ENCODE measurements at regions not wholly inside any gene's neighbourhood (a gene's known extent, or its start where the extent isn't known, plus 50 kb on each side); places are given as distances from the start of the nearest gene placed in this dataset.
"Not testable (repeated sequence)": the region's sequence is repeated elsewhere in the genome, so short reads cannot be mapped to it uniquely, and the experiment has no call there.

DNA sequence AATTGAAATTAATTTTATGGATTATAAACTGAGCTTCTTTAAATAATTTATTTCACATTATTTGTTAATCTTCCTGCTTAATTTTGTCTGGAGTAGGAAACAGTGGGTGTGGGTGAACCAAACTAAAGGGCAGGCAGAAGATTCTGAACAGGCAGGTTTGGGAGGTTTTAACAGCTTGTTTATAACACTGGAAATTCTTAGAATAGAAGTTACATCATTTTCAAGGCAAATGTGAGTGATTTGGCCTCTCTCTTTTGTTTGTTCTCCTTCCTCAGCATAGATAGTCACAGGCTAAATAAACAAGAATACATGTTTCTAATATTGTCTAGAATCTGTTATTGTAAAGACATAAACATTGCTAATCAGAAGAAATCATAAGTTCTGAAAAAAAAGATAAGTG lies 970.9 kb upstream of the NUDT12 start:
- peak; percentile 25 for DNase-seq
- no peaks in the 10 kb centered on the region for H3K9me3 ChIP-seq (replicated peaks; ENCODE audit: control insufficient read depth, low read depth, low read length)
- H3K36me3 ChIP-seq (ENCODE audit: control insufficient read depth, insufficient read depth, low read length) = no peaks in the 10 kb centered on the region
- no peak overlapping the region for H3K4me3 ChIP-seq (ENCODE audit: low read length)
- no peaks in the 10 kb centered on the region for H3K27me3 ChIP-seq (ENCODE audit: control insufficient read depth, insufficient read depth, low read length)
- H3K27ac ChIP-seq (ENCODE audit: low read length) = no peak overlapping the region
- H3K4me1 ChIP-seq (ENCODE audit: control insufficient read depth, insufficient read depth, low read length) = no peaks in the 10 kb centered on the region

DNA sequence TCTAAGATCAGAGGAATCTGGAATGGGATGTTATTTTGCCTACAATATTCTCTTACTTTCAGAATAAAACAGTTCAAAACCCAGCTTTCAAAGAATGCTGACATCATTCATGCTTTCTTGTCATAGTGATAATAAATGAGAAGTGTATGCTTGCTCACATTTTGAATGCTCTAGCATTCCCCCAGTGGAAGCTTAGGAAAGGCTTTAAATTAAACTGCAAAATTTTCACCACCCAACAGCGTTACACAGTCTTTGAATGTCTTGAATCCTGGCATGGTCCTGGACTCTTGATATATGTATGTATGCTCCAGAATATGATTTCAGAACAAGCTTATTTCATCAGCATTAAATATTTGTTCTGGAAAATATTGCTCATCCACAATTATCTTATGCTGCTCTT lies 964.3 kb upstream of the NUDT12 start:
- no peak overlapping the region for H3K27ac ChIP-seq (ENCODE audit: low read length)
- H3K4me3 ChIP-seq (ENCODE audit: low read length) = no peak overlapping the region
- no peaks in the 10 kb centered on the region for H3K36me3 ChIP-seq (ENCODE audit: control insufficient read depth, insufficient read depth, low read length)
- no peaks in the 10 kb centered on the region for H3K27me3 ChIP-seq (ENCODE audit: control insufficient read depth, insufficient read depth, low read length)
- H3K4me1 ChIP-seq (ENCODE audit: control insufficient read depth, insufficient read depth, low read length) = no peaks in the 10 kb centered on the region
- peak; percentile 59 for DNase-seq
- no CpG with 5 or more reads among the region's 1 CpG for WGBS (ENCODE audit: insufficient coverage)
- no peaks in the 10 kb centered on the region for H3K9me3 ChIP-seq (replicated peaks; ENCODE audit: control insufficient read depth, low read depth, low read length)

DNA sequence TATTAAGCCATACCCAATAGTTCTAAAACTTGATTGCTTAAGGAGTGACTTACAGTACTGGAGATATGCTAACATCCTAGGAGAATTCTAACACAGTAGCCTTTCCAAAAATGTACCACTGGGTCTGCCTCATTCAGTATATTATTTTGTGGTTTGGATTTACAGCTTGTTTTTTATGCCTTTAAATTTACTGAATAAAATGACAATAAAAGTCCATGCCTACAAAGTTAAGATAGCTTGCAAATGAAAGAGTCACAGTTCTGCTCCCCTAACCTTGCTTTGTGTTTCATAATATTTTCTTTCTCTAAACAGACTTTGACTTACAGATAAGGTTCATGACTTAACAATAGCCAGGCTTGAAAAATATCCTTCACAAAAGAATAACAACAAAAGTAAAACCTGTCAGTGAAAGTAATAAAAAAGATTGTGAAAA lies 951.1 kb upstream of the NUDT12 start:
- Histone ChIP-seq H3K9me3 (replicated peaks; ENCODE audit: control insufficient read depth, low read depth, low read length) (peaks cover 4% of the 10 kb centered on the region), H3K27ac (ENCODE audit: low read length) (no peak overlapping the region), H3K4me1 (ENCODE audit: control insufficient read depth, insufficient read depth, low read length) (no peaks in the 10 kb centered on the region), H3K4me3 (ENCODE audit: low read length) (no peak overlapping the region), H3K36me3 (ENCODE audit: control insufficient read depth, insufficient read depth, low read length) (no peaks in the 10 kb centered on the region), H3K27me3 (ENCODE audit: control insufficient read depth, insufficient read depth, low read length) (no peaks in the 10 kb centered on the region)
- no peak for DNase-seq

DNA sequence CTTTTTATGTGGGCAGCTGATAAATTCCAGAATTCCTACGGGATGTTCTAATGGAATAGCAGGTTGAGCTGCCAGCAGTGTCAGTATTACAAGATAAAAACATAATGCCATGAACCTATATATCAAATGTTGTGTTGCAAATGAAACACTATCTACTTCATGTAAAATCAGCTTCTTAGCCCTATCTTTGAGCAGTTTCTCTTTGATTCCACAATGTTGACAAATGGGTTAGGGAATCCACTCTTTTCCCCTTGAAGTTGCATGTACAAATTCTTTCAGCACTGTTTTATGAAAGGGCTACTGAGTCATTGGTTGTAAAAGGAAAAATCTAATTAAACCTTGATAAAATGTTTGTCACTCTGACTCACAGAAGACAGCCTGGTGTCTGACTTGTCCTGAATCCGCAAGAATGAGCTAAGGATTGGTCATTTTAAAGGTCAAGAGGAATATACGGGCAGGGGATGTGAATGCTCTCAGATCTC lies 950.6 kb upstream of the NUDT12 start:
- H3K9me3 ChIP-seq (replicated peaks; ENCODE audit: control insufficient read depth, low read depth, low read length) = peaks cover 4% of the 10 kb centered on the region
- no peak overlapping the region for H3K27ac ChIP-seq (ENCODE audit: low read length)
- H3K27me3 ChIP-seq (ENCODE audit: control insufficient read depth, insufficient read depth, low read length) = no peaks in the 10 kb centered on the region
- DNase-seq = peak; percentile 3
- no peaks in the 10 kb centered on the region for H3K36me3 ChIP-seq (ENCODE audit: control insufficient read depth, insufficient read depth, low read length)
- no peaks in the 10 kb centered on the region for H3K4me1 ChIP-seq (ENCODE audit: control insufficient read depth, insufficient read depth, low read length)
- H3K4me3 ChIP-seq (ENCODE audit: low read length) = no peak overlapping the region
- WGBS (ENCODE audit: insufficient coverage) = no CpG with 5 or more reads among the region's 3 CpGs

DNA sequence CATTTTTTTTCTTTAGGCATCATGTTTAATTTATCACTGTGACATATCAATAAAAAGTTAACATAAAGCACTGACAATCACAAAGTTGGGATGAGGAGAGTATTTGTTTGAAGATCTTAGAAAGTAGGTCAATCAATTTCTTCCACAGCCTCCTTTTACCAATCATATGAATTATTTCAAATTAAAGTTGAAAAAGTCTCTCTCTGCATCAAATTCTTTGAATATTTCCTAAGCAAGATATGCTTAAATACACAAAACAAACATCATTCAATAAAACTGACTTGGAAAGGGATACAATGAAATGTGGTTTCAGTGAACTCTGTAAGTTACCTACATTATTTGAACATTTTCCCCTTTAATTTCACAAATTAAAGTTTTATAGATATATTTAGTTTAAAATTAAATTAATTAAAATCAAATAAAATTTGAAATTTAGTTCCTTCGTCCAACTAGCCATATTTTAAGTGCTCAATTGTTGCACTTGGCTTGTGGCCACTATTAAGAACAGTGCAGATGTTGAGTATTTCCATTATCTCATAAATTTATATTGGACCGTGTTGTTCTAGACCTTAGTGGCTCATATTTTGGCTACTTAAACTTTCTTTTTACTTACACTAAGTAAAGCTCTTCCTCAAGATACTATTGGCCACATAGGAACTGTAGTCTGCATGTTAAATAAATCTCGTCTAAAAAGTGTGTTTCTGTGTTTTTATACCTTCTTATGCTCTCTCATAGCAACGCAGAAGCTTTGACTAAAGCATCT lies 949.7 kb upstream of the NUDT12 start:
- H3K27ac ChIP-seq (ENCODE audit: low read length) = no peak overlapping the region
- H3K27me3 ChIP-seq (ENCODE audit: control insufficient read depth, insufficient read depth, low read length) = no peaks in the 10 kb centered on the region
- peaks cover 4% of the 10 kb centered on the region for H3K9me3 ChIP-seq (replicated peaks; ENCODE audit: control insufficient read depth, low read depth, low read length)
- no peaks in the 10 kb centered on the region for H3K36me3 ChIP-seq (ENCODE audit: control insufficient read depth, insufficient read depth, low read length)
- no peaks in the 10 kb centered on the region for H3K4me1 ChIP-seq (ENCODE audit: control insufficient read depth, insufficient read depth, low read length)
- peak; percentile 79 for DNase-seq
- H3K4me3 ChIP-seq (ENCODE audit: low read length) = no peak overlapping the region
- WGBS (ENCODE audit: insufficient coverage) = no CpG with 5 or more reads among the region's 4 CpGs

DNA sequence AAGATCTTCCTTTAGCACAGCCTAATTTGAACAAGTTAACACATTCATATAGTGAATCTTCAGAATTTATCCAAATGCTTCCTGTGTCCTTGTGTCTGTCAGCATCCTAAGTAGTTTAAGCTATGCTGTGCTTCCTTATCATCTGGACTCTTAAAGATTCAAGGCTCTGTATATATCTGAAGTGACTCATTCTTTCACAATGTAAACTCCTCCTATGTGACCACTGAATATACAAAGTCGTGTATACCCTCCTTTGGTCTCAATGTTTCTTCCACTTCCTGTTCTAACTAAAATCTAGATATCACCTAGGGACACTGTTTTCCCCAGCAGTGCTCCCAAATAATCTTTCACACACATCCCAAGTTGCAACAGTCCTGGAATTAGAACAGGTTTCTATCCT lies 935.7 kb upstream of the NUDT12 start:
- Histone ChIP-seq H3K36me3 (ENCODE audit: control insufficient read depth, insufficient read depth, low read length) (no peaks in the 10 kb centered on the region), H3K27ac (ENCODE audit: low read length) (no peak overlapping the region), H3K4me3 (ENCODE audit: low read length) (no peak overlapping the region), H3K27me3 (ENCODE audit: control insufficient read depth, insufficient read depth, low read length) (no peaks in the 10 kb centered on the region), H3K9me3 (replicated peaks; ENCODE audit: control insufficient read depth, low read depth, low read length) (no peaks in the 10 kb centered on the region), H3K4me1 (ENCODE audit: control insufficient read depth, insufficient read depth, low read length) (no peaks in the 10 kb centered on the region)
- 40% methylated on average over 1 of the region's 1 CpG for WGBS (ENCODE audit: insufficient coverage)
- no peak for DNase-seq

DNA sequence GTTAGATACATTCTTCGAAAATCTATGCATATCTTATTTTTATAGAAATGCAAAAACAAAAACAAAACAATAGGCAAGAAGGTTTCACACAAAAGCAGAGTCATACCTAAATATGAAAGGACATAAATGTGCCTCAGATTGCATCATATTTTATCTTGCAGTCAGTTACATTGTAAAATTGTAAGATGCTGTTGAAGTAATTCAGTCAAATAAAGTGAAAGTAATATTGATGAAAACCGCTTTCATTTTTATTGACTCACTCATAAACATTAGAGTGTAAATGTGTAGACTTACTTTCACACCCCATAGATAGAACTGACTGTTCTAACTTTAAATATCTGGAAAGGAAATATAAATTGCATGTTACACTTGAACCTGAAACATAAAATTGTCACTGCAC lies 931.5 kb upstream of the NUDT12 start:
- no peak overlapping the region for H3K27ac ChIP-seq (ENCODE audit: low read length)
- H3K4me3 ChIP-seq (ENCODE audit: low read length) = no peak overlapping the region
- H3K4me1 ChIP-seq (ENCODE audit: control insufficient read depth, insufficient read depth, low read length) = no peaks in the 10 kb centered on the region
- H3K36me3 ChIP-seq (ENCODE audit: control insufficient read depth, insufficient read depth, low read length) = no peaks in the 10 kb centered on the region
- DNase-seq = no peak
- no CpG with 5 or more reads among the region's 2 CpGs for WGBS (ENCODE audit: insufficient coverage)
- H3K9me3 ChIP-seq (replicated peaks; ENCODE audit: control insufficient read depth, low read depth, low read length) = no peaks in the 10 kb centered on the region
- no peaks in the 10 kb centered on the region for H3K27me3 ChIP-seq (ENCODE audit: control insufficient read depth, insufficient read depth, low read length)

DNA sequence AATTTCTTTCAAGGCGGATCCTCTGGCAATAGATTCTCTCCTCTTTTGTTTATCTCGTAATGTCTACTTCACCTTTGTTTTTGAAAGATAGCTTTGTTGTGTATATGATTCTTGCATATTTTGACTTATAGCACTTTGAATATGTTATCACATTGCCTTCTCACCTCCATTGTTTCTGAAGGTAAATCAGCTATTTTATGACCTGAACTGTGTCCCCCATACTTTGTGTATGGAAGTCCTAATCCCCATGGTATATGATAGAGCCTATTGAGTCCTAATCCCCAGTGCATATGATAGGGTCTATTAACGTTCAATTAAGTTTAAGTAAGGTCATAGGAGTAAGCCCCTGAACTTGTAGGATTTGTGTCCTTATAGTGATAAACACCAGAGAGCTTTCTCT lies 910.2 kb upstream of the NUDT12 start:
- H3K4me1 ChIP-seq (ENCODE audit: control insufficient read depth, insufficient read depth, low read length) = no peaks in the 10 kb centered on the region
- H3K36me3 ChIP-seq (ENCODE audit: control insufficient read depth, insufficient read depth, low read length) = no peaks in the 10 kb centered on the region
- no CpG with 5 or more reads among the region's 3 CpGs for WGBS (ENCODE audit: insufficient coverage)
- H3K27me3 ChIP-seq (ENCODE audit: control insufficient read depth, insufficient read depth, low read length) = no peaks in the 10 kb centered on the region
- H3K9me3 ChIP-seq (replicated peaks; ENCODE audit: control insufficient read depth, low read depth, low read length) = peaks cover 3% of the 10 kb centered on the region
- H3K4me3 ChIP-seq (ENCODE audit: low read length) = no peak overlapping the region
- DNase-seq = no peak
- H3K27ac ChIP-seq (ENCODE audit: low read length) = no peak overlapping the region

DNA sequence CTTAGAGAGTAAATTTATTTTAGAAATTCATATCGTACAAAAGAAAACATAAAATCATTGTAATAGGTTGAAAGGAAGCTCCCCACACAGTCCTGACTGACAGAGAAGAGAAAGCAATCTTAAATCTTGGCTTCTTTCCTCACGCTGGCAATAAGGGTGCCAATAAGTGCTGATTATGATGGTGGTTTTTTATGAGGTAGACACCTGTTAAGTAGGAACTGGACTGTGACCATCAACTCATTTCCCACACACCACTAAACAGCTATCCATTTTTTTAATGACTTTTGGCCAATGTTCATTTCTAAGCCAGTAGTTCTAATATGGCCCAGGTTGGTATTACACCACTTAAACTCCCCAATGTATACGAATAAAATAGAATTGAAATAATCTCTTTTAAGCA lies 893.5 kb upstream of the NUDT12 start:
- no peak overlapping the region for H3K27ac ChIP-seq (ENCODE audit: low read length)
- H3K4me3 ChIP-seq (ENCODE audit: low read length) = no peak overlapping the region
- H3K9me3 ChIP-seq (replicated peaks; ENCODE audit: control insufficient read depth, low read depth, low read length) = no peaks in the 10 kb centered on the region
- H3K36me3 ChIP-seq (ENCODE audit: control insufficient read depth, insufficient read depth, low read length) = no peaks in the 10 kb centered on the region
- no peaks in the 10 kb centered on the region for H3K27me3 ChIP-seq (ENCODE audit: control insufficient read depth, insufficient read depth, low read length)
- no peaks in the 10 kb centered on the region for H3K4me1 ChIP-seq (ENCODE audit: control insufficient read depth, insufficient read depth, low read length)
- DNase-seq = no peak
- WGBS (ENCODE audit: insufficient coverage) = no CpG with 5 or more reads among the region's 3 CpGs

DNA sequence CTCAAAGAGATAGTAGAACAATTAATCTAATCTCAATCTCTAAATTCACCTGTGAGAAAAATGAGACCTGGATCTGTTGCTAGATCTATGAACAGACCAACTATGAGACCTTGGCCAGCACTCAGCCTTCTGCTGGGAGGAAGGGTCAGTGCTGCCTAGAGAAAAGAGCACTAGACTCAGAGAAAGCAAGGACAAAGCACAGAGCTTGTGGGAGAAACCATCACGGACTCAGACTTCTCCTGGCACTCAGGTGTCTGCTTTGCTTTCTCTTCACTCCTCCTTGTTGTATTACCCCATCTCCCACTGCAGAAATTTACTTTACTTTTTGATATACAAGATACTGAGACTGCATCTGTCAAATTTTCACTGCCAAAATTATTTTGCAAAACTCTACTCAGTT lies 890.0 kb upstream of the NUDT12 start:
- Histone ChIP-seq H3K9me3 (replicated peaks; ENCODE audit: control insufficient read depth, low read depth, low read length) (no peaks in the 10 kb centered on the region), H3K36me3 (ENCODE audit: control insufficient read depth, insufficient read depth, low read length) (no peaks in the 10 kb centered on the region), H3K4me1 (ENCODE audit: control insufficient read depth, insufficient read depth, low read length) (no peaks in the 10 kb centered on the region), H3K27ac (ENCODE audit: low read length) (no peak overlapping the region), H3K27me3 (ENCODE audit: control insufficient read depth, insufficient read depth, low read length) (no peaks in the 10 kb centered on the region), H3K4me3 (ENCODE audit: low read length) (no peak overlapping the region)
- DNase-seq = no peak
- 88% methylated on average over 1 of the region's 1 CpG for WGBS (ENCODE audit: insufficient coverage)

DNA sequence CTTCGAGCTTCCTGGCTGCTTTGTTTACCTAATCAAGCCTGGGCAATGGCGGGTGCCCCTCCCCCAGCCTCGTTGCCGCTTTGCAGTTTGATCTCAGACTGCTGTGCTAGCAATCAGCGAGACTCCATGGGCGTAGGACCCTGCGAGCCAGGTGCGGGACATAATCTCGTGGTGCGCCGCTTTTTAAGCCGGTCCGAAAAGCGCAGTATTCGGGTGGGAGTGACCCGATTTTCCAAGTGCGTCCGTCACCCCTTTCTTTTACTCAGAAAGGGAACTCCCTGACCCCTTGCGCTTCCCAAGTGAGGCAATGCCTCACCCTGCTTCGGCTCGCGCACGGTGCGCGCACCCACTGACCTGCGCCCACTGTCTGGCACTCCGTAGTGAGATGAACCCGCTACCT lies 889.3 kb upstream of the NUDT12 start:
- not testable (repeated sequence) for H3K9me3 ChIP-seq (replicated peaks; ENCODE audit: control insufficient read depth, low read depth, low read length); H3K36me3 ChIP-seq (ENCODE audit: control insufficient read depth, insufficient read depth, low read length); DNase-seq; H3K27ac ChIP-seq (ENCODE audit: low read length); H3K4me1 ChIP-seq (ENCODE audit: control insufficient read depth, insufficient read depth, low read length); H3K4me3 ChIP-seq (ENCODE audit: low read length); H3K27me3 ChIP-seq (ENCODE audit: control insufficient read depth, insufficient read depth, low read length)
- 95% methylated on average over 18 of the region's 28 CpGs for WGBS (ENCODE audit: insufficient coverage)

All from muscle of leg (tissue), 3 donors.